Astrocyte (in vitro differentiated cells and primary cell): ENCODE measurements at regions not wholly inside any gene's neighbourhood (a gene's known extent, or its start where the extent isn't known, plus 50 kb on each side); places are given as distances from the start of the nearest gene placed in this dataset.

Source experiments
- EZH2 ChIP-seq: IDR thresholded peaks from 2 replicates; pipeline ENCODE4 v1.6.1; 2012; ENCODE audit warnings: mild to moderate bottlenecking, low read length, inconsistent platforms; ENCODE audit not compliant: insufficient read depth
- TF ChIP-seq, protein P1 (sequence below): IDR thresholded peaks from 2 replicates; pipeline ENCODE4 v1.5.1; 2011; ENCODE audit warnings: low read depth, mild to moderate bottlenecking, inconsistent platforms, low read length, moderate library complexity; ENCODE audit not compliant: insufficient read depth

DNA sequence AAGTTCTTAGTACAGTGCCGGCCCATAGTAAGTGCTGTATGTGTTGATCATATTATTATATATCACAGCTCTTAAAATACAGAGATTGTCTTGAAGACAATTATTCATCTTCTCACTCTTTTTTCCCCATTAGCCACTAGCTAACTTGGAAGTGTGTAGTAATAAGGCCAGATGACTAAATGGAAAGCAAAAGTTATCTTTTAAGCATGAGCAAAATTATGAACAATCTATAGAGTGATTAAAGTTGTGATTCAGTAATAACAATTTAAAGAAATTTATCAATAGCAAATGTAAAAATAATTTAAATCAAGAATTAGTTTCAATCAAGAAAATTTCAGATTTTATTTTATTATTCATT, 630.9 kb upstream of the TBL1XR1 start:
- TF ChIP-seq, protein P1, sequence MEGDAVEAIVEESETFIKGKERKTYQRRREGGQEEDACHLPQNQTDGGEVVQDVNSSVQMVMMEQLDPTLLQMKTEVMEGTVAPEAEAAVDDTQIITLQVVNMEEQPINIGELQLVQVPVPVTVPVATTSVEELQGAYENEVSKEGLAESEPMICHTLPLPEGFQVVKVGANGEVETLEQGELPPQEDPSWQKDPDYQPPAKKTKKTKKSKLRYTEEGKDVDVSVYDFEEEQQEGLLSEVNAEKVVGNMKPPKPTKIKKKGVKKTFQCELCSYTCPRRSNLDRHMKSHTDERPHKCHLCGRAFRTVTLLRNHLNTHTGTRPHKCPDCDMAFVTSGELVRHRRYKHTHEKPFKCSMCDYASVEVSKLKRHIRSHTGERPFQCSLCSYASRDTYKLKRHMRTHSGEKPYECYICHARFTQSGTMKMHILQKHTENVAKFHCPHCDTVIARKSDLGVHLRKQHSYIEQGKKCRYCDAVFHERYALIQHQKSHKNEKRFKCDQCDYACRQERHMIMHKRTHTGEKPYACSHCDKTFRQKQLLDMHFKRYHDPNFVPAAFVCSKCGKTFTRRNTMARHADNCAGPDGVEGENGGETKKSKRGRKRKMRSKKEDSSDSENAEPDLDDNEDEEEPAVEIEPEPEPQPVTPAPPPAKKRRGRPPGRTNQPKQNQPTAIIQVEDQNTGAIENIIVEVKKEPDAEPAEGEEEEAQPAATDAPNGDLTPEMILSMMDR: no peak
- TF ChIP-seq EZH2: no peak
